ENCODE measurements at regions not wholly inside any gene's neighbourhood (a gene's known extent, or its start where the extent isn't known, plus 50 kb on each side); places are given as distances from the start of the nearest gene placed in this dataset.

GRCh38 chr2:187003611-187004010, 154.6 kb upstream of the ZSWIM2 start:
- 52 to 79% methylated on average over 1 of the region's 1 CpG for WGBS, 2 donors
- Histone ChIP-seq H3K27ac (no peak overlapping the region), H3K36me3 (no peaks in the 10 kb centered on the region), H3K4me1 (no peaks in the 10 kb centered on the region), H3K4me3 (peak overlapping the region in 2 of 4 donors; percentile 16 to 31), H3K9me3 (peaks cover 0 to 9% (median 0%) of the 10 kb centered on the region in 4 donors), H3K27me3 (no peaks in the 10 kb centered on the region)
- TF ChIP-seq EP300 (IDR thresholded peaks at IDR 0.05) (no peak), POLR2A (IDR thresholded peaks at IDR 0.05) (no peak)
- TF ChIP-seq, protein P1, sequence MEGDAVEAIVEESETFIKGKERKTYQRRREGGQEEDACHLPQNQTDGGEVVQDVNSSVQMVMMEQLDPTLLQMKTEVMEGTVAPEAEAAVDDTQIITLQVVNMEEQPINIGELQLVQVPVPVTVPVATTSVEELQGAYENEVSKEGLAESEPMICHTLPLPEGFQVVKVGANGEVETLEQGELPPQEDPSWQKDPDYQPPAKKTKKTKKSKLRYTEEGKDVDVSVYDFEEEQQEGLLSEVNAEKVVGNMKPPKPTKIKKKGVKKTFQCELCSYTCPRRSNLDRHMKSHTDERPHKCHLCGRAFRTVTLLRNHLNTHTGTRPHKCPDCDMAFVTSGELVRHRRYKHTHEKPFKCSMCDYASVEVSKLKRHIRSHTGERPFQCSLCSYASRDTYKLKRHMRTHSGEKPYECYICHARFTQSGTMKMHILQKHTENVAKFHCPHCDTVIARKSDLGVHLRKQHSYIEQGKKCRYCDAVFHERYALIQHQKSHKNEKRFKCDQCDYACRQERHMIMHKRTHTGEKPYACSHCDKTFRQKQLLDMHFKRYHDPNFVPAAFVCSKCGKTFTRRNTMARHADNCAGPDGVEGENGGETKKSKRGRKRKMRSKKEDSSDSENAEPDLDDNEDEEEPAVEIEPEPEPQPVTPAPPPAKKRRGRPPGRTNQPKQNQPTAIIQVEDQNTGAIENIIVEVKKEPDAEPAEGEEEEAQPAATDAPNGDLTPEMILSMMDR (IDR thresholded peaks at IDR 0.05), result no peak
- DNase-seq (ENCODE audit: low spot score in 2 of 2), result no peak

- no peak for TF ChIP-seq EP300 (IDR thresholded peaks at IDR 0.05)
- TF ChIP-seq POLR2A (IDR thresholded peaks at IDR 0.05), result no peak
- TF ChIP-seq, protein P1 (IDR thresholded peaks at IDR 0.05), result no peak
- peak overlapping the region in 2 of 4 donors; percentile 16 to 31 for H3K4me3 ChIP-seq
- DNase-seq (ENCODE audit: low spot score in 2 of 2), result no peak
- peaks cover 0 to 9% (median 0%) of the 10 kb centered on the region in 4 donors for H3K9me3 ChIP-seq
- H3K27ac ChIP-seq, result no peak overlapping the region
- H3K36me3 ChIP-seq, result no peaks in the 10 kb centered on the region
- H3K4me1 ChIP-seq, result no peaks in the 10 kb centered on the region
- no peaks in the 10 kb centered on the region for H3K27me3 ChIP-seq
- WGBS, 2 donors, result 66 to 95% methylated on average over 25 to 32 of the region's 32 CpGs
These were observed 154.1 kb upstream of the ZSWIM2 start for GRCh38 chr2:187003038-187003554.

GRCh38 chr2:187002242-187002641, 153.3 kb upstream of the ZSWIM2 start:
- Histone ChIP-seq H3K4me3 (no peak overlapping the region), H3K4me1 (no peaks in the 10 kb centered on the region), H3K9me3 (peaks cover 0 to 9% (median 0%) of the 10 kb centered on the region in 4 donors), H3K27me3 (no peaks in the 10 kb centered on the region), H3K27ac (no peak overlapping the region), H3K36me3 (no peaks in the 10 kb centered on the region)
- 90 to 96% methylated on average over 6 to 18 of the region's 18 CpGs for WGBS, 2 donors
- no peak for DNase-seq (ENCODE audit: low spot score in 2 of 2)
- no peak for TF ChIP-seq POLR2A (IDR thresholded peaks at IDR 0.05)
- TF ChIP-seq EP300 (IDR thresholded peaks at IDR 0.05), result no peak
- TF ChIP-seq, protein P1 (IDR thresholded peaks at IDR 0.05), result no peak

DNA sequence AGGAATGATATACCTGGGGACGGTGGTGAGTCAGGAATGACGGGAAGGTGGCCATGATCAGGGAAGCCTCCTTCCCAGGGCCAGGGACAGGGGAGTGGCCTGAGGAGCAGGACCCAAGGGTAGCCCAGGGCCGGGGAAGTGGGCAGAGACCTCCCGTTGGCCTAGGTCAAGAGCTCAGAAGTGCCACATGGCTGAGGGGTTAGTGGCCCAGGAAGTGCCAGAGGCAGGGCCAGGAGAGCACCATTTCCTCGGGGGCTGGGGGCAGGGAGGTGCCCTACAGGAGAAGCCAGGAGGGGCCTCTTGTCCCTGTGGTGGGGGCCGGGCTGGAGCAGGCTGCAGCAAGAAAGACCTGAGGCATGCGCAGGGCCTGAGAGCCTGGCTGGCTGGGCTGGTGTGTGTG, 152.3 kb upstream of the ZSWIM2 start:
- Histone ChIP-seq H3K9me3 (peaks cover 0 to 9% (median 0%) of the 10 kb centered on the region in 4 donors), H3K36me3 (no peaks in the 10 kb centered on the region)

DNA sequence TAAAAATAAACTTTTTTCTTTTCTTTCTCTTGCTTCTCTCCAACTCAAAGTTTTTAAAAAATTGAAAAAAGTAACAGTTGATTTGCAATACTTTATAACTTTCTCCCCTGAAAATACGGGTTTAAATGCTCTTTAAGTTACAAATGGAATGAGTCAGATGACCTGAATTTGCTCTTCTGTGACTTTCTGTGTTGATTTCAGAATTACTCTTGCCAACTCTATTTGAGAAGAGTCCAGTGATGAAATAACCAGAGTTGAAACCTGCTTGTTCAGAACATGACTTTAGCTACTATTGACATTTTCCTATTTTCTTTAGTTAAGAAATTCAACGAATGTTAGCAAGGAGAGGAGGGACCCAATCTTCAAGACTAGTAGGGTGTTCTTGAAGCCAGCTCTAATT, 146.1 kb upstream of the ZSWIM2 start:
- H3K27me3 ChIP-seq, result no peaks in the 10 kb centered on the region

More for the DNA sequence above, 152.3 kb upstream of the ZSWIM2 start:
- TF ChIP-seq EP300 (IDR thresholded peaks at IDR 0.05), result no peak
- TF ChIP-seq, protein P1 (IDR thresholded peaks at IDR 0.05), result no peak
- TF ChIP-seq POLR2A (IDR thresholded peaks at IDR 0.05), result no peak
- no peak overlapping the region for H3K4me3 ChIP-seq
- 90 to 99% methylated on average over 4 to 7 of the region's 7 CpGs for WGBS, 2 donors
- H3K27ac ChIP-seq, result no peak overlapping the region
- H3K4me1 ChIP-seq, result no peaks in the 10 kb centered on the region
- no peaks in the 10 kb centered on the region for H3K27me3 ChIP-seq
- DNase-seq (ENCODE audit: low spot score in 2 of 2), result no peak

More for the DNA sequence above, 146.1 kb upstream of the ZSWIM2 start:
- H3K4me3 ChIP-seq, result no peak overlapping the region
- no peaks in the 10 kb centered on the region for H3K36me3 ChIP-seq
- no peak for TF ChIP-seq POLR2A (IDR thresholded peaks at IDR 0.05)
- DNase-seq (ENCODE audit: low spot score in 2 of 2), result no peak
- H3K27ac ChIP-seq, result no peak overlapping the region
- peaks cover 0 to 2% (median 0%) of the 10 kb centered on the region in 4 donors for H3K9me3 ChIP-seq
- no peaks in the 10 kb centered on the region for H3K4me1 ChIP-seq
- WGBS, 2 donors, result 38 to 42% methylated on average over 2 of the region's 2 CpGs

All from tibial nerve (tissue), 4 donors.